HepG2 (cell line): ENCODE measurements at regions not wholly inside any gene's neighbourhood (a gene's known extent, or its start where the extent isn't known, plus 50 kb on each side); places are given as distances from the start of the nearest gene placed in this dataset.
A peak's percentile ranks its signal among the peaks of the same experiment; 100 is the strongest.

Source experiments
- E2F5 ChIP-seq: sonication (generic); formaldehyde crosslinking; conservative IDR thresholded peaks from 2 replicates; pipeline ENCODE4 v1.4.0; 2020; ENCODE audit warnings: missing genetic modification reagents
- GATAD1 ChIP-seq: IDR thresholded peaks from 2 replicates; pipeline ENCODE4 v1.6.1; 2016; ENCODE audit warnings: missing genetic modification reagents, missing compliant biosample characterization
- IKZF4 ChIP-seq: sonication (generic); formaldehyde crosslinking; IDR thresholded peaks from 2 replicates; pipeline ENCODE4 v1.5.1; 2020; ENCODE audit warnings: borderline replicate concordance, mild to moderate bottlenecking, low read depth, missing genetic modification reagents; ENCODE audit errors: not compliant biosample characterization
- NFAT5 ChIP-seq: sonication (generic); formaldehyde crosslinking; IDR thresholded peaks from 2 replicates; pipeline ENCODE4 v1.4.0; 2020; ENCODE audit warnings: missing genetic modification reagents
- NFKB2 ChIP-seq: sonication (generic); formaldehyde crosslinking; IDR thresholded peaks from 2 replicates; pipeline ENCODE4 v1.4.0; 2020; ENCODE audit warnings: missing genetic modification reagents, borderline replicate concordance
- NFKBIZ ChIP-seq: IDR thresholded peaks from 2 replicates; pipeline ENCODE4 v1.6.1; 2018; ENCODE audit warnings: missing genetic modification reagents, missing compliant biosample characterization
- RARA ChIP-seq: IDR thresholded peaks from 2 replicates; pipeline ENCODE4 v1.6.1; 2016; ENCODE audit warnings: missing genetic modification reagents, missing compliant biosample characterization
- RFXAP ChIP-seq: sonication (generic); formaldehyde crosslinking; IDR thresholded peaks from 2 replicates; pipeline ENCODE4 v1.4.0; 2020; ENCODE audit warnings: missing genetic modification reagents, borderline replicate concordance
- RNF2 ChIP-seq: fragments of 450-650 bp; conservative IDR thresholded peaks from 2 replicates; pipeline ENCODE4 v1.6.1; 2016; ENCODE audit warnings: low read depth
- RNF219 ChIP-seq: sonication (generic); formaldehyde crosslinking; IDR thresholded peaks from 2 replicates; pipeline ENCODE4 v1.5.0; 2020; ENCODE audit warnings: mild to moderate bottlenecking, missing genetic modification reagents
- SOX5 ChIP-seq: IDR thresholded peaks from 2 replicates; pipeline ENCODE4 v1.6.1; 2016; ENCODE audit warnings: borderline replicate concordance
- SP5 ChIP-seq: IDR thresholded peaks from 2 replicates; pipeline ENCODE4 v1.6.1; 2016; ENCODE audit warnings: low read depth, borderline replicate concordance
- YEATS4 ChIP-seq: sonication (generic); formaldehyde crosslinking; IDR thresholded peaks from 2 replicates; pipeline ENCODE4 v1.4.0; 2020; ENCODE audit warnings: missing genetic modification reagents, borderline replicate concordance
- ZNF121 ChIP-seq: sonication (generic); formaldehyde crosslinking; IDR thresholded peaks from 2 replicates; pipeline ENCODE4 v1.5.0; 2020; ENCODE audit warnings: mild to moderate bottlenecking, missing genetic modification reagents
- ZNF367 ChIP-seq: sonication (generic); formaldehyde crosslinking; IDR thresholded peaks from 2 replicates; pipeline ENCODE4 v1.4.0; 2020; ENCODE audit warnings: missing genetic modification reagents, borderline replicate concordance
- ZNF543 ChIP-seq: sonication (generic); formaldehyde crosslinking; IDR thresholded peaks from 2 replicates; pipeline ENCODE4 v1.4.0; 2020; ENCODE audit warnings: mild to moderate bottlenecking, missing genetic modification reagents
- ZNF639 ChIP-seq: conservative IDR thresholded peaks from 2 replicates; pipeline ENCODE4 v1.6.1; 2018; ENCODE audit warnings: missing genetic modification reagents
- ZNF670 ChIP-seq: sonication (generic); formaldehyde crosslinking; IDR thresholded peaks from 2 replicates; pipeline ENCODE4 v1.8.0; 2022; ENCODE audit warnings: mild to moderate bottlenecking, missing genetic modification reagents, borderline replicate concordance
- ZNF761 ChIP-seq: sonication (generic); formaldehyde crosslinking; conservative IDR thresholded peaks from 2 replicates; pipeline ENCODE4 v1.4.0; 2020; ENCODE audit warnings: mild to moderate bottlenecking, missing genetic modification reagents
- ZNF883 ChIP-seq: sonication (generic); formaldehyde crosslinking; IDR thresholded peaks from 2 replicates; pipeline ENCODE4 v1.5.1; 2020; ENCODE audit warnings: mild to moderate bottlenecking, missing genetic modification reagents; ENCODE audit errors: not compliant biosample characterization

- no peak for TF ChIP-seq ZNF639
- TF ChIP-seq NFKB2 (CRISPR knock-in tag) = no peak
- no peak for TF ChIP-seq ZNF367 (CRISPR knock-in tag)
- TF ChIP-seq E2F5 (CRISPR knock-in tag) = no peak
- no peak for TF ChIP-seq YEATS4 (CRISPR knock-in tag)
- no peak for TF ChIP-seq RNF2
- peak; percentile 66 for TF ChIP-seq RARA (CRISPR knock-in tag)
- TF ChIP-seq ZNF670 (CRISPR knock-in tag) = 0 out of 2 replicates have a peak, but pooled peaks have one; percentile 38
- TF ChIP-seq ZNF883 (CRISPR knock-in tag) = no peak
- 0 out of 2 replicates have a peak, but pooled peaks have one; percentile 49 for TF ChIP-seq ZNF543
- TF ChIP-seq RFXAP = peak; percentile 97
- TF ChIP-seq NFKBIZ (CRISPR knock-in tag) = 0 out of 2 replicates have a peak, but pooled peaks have one; percentile 54
- TF ChIP-seq IKZF4 (CRISPR knock-in tag) = no peak
- TF ChIP-seq ZNF761 (CRISPR knock-in tag) = 0 out of 2 replicates have a peak, but pooled peaks have one; percentile 38
- no peak for TF ChIP-seq NFAT5 (CRISPR knock-in tag)
- peak; percentile 38; the same call in 1 of the 2 replicates for TF ChIP-seq SOX5 (CRISPR knock-in tag)
- TF ChIP-seq RNF219 = no peak
- TF ChIP-seq SP5 (CRISPR knock-in tag) = no peak
- TF ChIP-seq ZNF121 = no peak
- TF ChIP-seq GATAD1 (CRISPR knock-in tag) = no peak; the same call in 1 of the 2 replicates
These were observed 133.4 kb upstream of the PEG3 start (continued) for GRCh38 chr19:56973713-56974555.
